HEK293T (cell line): ENCODE measurements at regions not wholly inside any gene's neighbourhood (a gene's known extent, or its start where the extent isn't known, plus 50 kb on each side); places are given as distances from the start of the nearest gene placed in this dataset.

Source experiments
- CTCF ChIA-PET: fragments of 350-600 bp; formaldehyde crosslinking; extraction: SDS; loops from one replicate; lab custom pipeline; 2021; ENCODE audit warnings: antibody characterized with exemption, inconsistent platforms; lab: Yijun Ruan, JAX
- POLR2A ChIA-PET: fragments of 350-600 bp; formaldehyde crosslinking; extraction: SDS; loops from one replicate; lab custom pipeline; 2020; ENCODE audit warnings: antibody characterized with exemption, inconsistent platforms; lab: Yijun Ruan, JAX
- DNase-seq: peaks from one replicate; pipeline ENCODE4 v3.0.0; 2012; ENCODE audit warnings: mixed read lengths; ENCODE audit errors: extremely low spot score
- ARNT ChIP-seq: fragments of 450-650 bp; IDR thresholded peaks from 2 replicates; pipeline ENCODE4 v1.6.1; 2017; ENCODE audit warnings: mild to moderate bottlenecking
- BHLHE40 ChIP-seq: fragments of 450-650 bp; IDR thresholded peaks from 2 replicates; pipeline ENCODE4 v1.6.1; 2016; ENCODE audit warnings: mild to moderate bottlenecking, moderate library complexity, borderline replicate concordance
- CTBP1 ChIP-seq: fragments of 450-650 bp; IDR thresholded peaks from 2 replicates; pipeline ENCODE4 v1.6.1; 2016; ENCODE audit warnings: borderline replicate concordance
- ELF4 ChIP-seq: fragments of 450-650 bp; IDR thresholded peaks from 2 replicates; pipeline ENCODE4 v1.6.1; 2017; ENCODE audit warnings: antibody characterized with exemption
- FOXA1 ChIP-seq: fragments of 450-650 bp; IDR thresholded peaks from 2 replicates; pipeline ENCODE4 v1.6.1; 2016; ENCODE audit warnings: mild to moderate bottlenecking
- FOXK2 ChIP-seq: fragments of 450-650 bp; IDR thresholded peaks from 2 replicates; pipeline ENCODE4 v1.6.1; 2016; ENCODE audit warnings: mild to moderate bottlenecking
- FOXM1 ChIP-seq: fragments of 450-650 bp; IDR thresholded peaks from 2 replicates; pipeline ENCODE4 v1.6.1; 2017; ENCODE audit warnings: mild to moderate bottlenecking, borderline replicate concordance
- HDGF ChIP-seq: fragments of 450-650 bp; IDR thresholded peaks from 2 replicates; pipeline ENCODE4 v1.6.1; 2017; ENCODE audit warnings: antibody characterized with exemption, borderline replicate concordance
- L3MBTL2 ChIP-seq: fragments of 450-650 bp; conservative IDR thresholded peaks from 2 replicates; pipeline ENCODE4 v1.6.1; 2016; ENCODE audit warnings: mild to moderate bottlenecking
- LEF1 ChIP-seq: fragments of 450-650 bp; IDR thresholded peaks from 2 replicates; pipeline ENCODE4 v1.6.1; 2017; ENCODE audit warnings: mild to moderate bottlenecking, borderline replicate concordance
- NFRKB ChIP-seq: fragments of 450-650 bp; IDR thresholded peaks from 2 replicates; pipeline ENCODE4 v1.6.1; 2016; ENCODE audit warnings: mild to moderate bottlenecking, moderate library complexity
- SP1 ChIP-seq: fragments of 450-650 bp; IDR thresholded peaks from 2 replicates; pipeline ENCODE4 v1.6.1; 2017
- SUZ12 ChIP-seq: fragments of 450-650 bp; IDR thresholded peaks from 2 replicates; pipeline ENCODE4 v1.6.1; 2016; ENCODE audit warnings: mild to moderate bottlenecking
- TARDBP ChIP-seq: fragments of 450-650 bp; IDR thresholded peaks from 2 replicates; pipeline ENCODE4 v1.6.1; 2016
- ZNF384 ChIP-seq: fragments of 450-650 bp; IDR thresholded peaks from 2 replicates; pipeline ENCODE4 v1.6.1; 2016
- TF ChIP-seq, protein P1 (sequence below): fragments of 450-650 bp; IDR thresholded peaks from 2 replicates; pipeline ENCODE4 v1.6.1; 2016

DNA sequence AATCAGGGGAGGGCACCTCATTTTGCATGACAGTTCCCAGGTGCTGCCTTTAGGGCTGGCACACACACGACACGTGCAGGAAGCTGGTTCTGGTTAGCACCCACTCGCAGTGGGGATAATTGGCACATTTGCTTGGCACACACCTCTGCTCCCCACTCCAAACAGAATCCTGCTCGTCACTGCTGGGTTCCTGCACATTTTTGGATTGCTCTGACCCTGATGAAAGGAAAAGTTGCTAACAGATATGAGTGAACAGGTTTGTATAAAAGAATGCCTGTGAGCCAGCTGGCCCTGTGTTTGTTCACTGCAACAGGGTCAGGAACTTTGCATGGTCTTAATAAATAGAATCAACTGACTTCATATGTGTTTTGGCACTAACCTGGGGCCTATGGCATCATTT is 1500.4 kb downstream of the EFNB2 start:
- ChIA-PET CTCF (no interaction called here), POLR2A (no interaction called here)
- TF ChIP-seq ZNF384 (no peak), ARNT (no peak), ELF4 (no peak), HDGF (no peak), SUZ12 (no peak), FOXK2 (no peak), L3MBTL2 (no peak), SP1 (no peak), BHLHE40 (no peak), TARDBP (no peak), NFRKB (no peak), FOXA1 (no peak), LEF1 (no peak), FOXM1 (no peak), CTBP1 (no peak)
- TF ChIP-seq, protein P1, sequence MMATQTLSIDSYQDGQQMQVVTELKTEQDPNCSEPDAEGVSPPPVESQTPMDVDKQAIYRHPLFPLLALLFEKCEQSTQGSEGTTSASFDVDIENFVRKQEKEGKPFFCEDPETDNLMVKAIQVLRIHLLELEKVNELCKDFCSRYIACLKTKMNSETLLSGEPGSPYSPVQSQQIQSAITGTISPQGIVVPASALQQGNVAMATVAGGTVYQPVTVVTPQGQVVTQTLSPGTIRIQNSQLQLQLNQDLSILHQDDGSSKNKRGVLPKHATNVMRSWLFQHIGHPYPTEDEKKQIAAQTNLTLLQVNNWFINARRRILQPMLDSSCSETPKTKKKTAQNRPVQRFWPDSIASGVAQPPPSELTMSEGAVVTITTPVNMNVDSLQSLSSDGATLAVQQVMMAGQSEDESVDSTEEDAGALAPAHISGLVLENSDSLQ: no peak
- DNase-seq: no peak

DNA sequence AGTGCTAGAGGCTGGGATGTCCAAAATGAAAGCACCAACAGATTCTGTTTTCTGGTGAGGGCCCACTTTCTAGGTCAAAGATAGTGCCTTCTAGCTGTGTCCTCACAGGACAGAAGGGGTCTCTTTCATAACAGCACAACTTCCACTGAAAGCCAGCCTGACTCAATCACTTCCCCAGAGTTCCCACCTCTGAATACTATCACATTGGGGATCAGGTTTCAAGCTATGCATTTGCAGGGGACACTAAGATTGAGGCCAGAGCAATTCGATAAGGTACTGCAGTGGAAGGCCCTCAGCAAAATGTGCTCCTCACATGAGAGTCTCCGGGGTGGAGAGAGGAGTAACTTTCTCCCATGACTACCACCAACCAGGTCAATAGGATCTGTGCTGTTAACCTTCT is 1501.5 kb downstream of the EFNB2 start:
- no peak for DNase-seq
- POLR2A ChIA-PET: no interaction called here
- CTCF ChIA-PET: no interaction called here
- TF ChIP-seq SUZ12 (no peak), ZNF384 (no peak), BHLHE40 (no peak), CTBP1 (no peak), TARDBP (no peak), LEF1 (no peak), ARNT (no peak), FOXA1 (no peak), ELF4 (no peak), HDGF (no peak), FOXK2 (no peak), L3MBTL2 (no peak), FOXM1 (no peak)

DNA sequence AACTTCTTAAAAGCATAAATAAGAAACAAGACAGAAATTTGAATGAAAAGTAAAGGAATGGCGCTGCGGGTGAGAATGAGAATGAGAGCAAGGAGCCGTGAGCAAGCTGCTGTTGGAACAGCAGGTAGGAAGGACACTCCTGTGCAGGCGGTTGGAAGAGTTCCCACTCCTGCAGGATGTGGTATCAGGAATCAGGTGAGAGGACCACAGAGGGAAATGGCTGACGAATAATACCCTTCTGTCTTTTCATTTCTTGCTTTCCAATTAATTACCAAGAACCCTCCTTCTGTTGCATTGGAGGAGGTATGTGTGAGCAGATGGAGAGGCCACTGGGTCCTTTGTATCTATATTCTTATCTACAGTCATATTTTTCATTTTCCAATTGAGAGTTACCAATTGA is 1504.2 kb downstream of the EFNB2 start:
- CTCF ChIA-PET: no interaction called here
- TF ChIP-seq FOXK2 (no peak), LEF1 (no peak), FOXA1 (no peak), SUZ12 (no peak), FOXM1 (no peak), SP1 (no peak), CTBP1 (no peak), HDGF (no peak)
- no peak for DNase-seq
- POLR2A ChIA-PET: no interaction called here

DNA sequence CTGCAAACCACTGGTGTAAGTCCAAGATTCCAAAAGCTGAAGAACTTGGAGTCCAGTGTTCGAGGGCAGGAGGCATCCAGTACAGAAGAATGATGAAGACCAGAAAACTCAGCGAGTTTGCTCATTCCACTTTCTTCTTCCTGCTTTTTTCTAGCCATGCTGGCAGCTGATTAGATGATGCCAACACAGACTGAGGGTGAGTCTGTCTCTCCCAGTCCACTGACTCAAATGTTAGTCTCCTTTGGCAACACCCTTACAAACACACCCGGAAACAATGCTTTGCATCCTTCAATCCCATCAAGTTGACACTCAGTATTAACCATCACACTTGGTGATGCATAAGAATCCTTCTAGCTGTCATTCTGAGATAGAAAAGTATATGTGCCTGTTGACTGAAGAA is 1504.6 kb downstream of the EFNB2 start:
- TF ChIP-seq BHLHE40: no peak
- no peak for TF ChIP-seq NFRKB
- TF ChIP-seq ZNF384: no peak
- no peak for TF ChIP-seq FOXK2
- TF ChIP-seq CTBP1: no peak
- no peak for TF ChIP-seq TARDBP
- no peak for TF ChIP-seq L3MBTL2
- no peak for TF ChIP-seq ELF4
- TF ChIP-seq HDGF: no peak
- TF ChIP-seq FOXM1: no peak
- TF ChIP-seq SUZ12: no peak
- TF ChIP-seq SP1: no peak
- TF ChIP-seq FOXA1: no peak
- TF ChIP-seq, protein P1: no peak
- TF ChIP-seq ARNT: no peak
- no peak for TF ChIP-seq LEF1
- ChIA-PET POLR2A (no interaction called here), CTCF (no interaction called here)
- DNase-seq: no peak

DNA sequence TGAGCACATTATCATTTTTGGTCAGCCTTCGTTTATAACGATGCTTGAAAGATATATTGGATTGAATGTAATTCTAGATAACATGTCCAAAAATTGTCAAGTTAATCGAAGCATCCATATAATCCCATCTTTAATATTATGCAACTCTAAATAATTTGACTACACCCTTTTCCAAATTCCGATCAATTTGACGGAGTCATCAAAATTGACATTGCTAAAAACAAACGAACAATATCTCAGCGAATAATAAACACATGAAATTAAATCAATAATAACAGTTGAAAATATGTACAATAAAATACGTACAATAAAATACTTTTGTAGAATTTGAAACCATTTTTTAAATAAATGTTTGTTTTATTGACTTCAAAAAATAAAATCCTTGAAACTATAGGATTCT is 1516.4 kb downstream of the EFNB2 start:
- CTCF ChIA-PET: no interaction called here
- TF ChIP-seq FOXM1 (no peak), SUZ12 (no peak), ARNT (no peak), ELF4 (no peak), TARDBP (no peak), HDGF (no peak), LEF1 (no peak), CTBP1 (no peak), ZNF384 (no peak), FOXA1 (no peak), NFRKB (no peak)
- TF ChIP-seq, protein P1: no peak
- DNase-seq: no peak
- POLR2A ChIA-PET: no interaction called here

DNA sequence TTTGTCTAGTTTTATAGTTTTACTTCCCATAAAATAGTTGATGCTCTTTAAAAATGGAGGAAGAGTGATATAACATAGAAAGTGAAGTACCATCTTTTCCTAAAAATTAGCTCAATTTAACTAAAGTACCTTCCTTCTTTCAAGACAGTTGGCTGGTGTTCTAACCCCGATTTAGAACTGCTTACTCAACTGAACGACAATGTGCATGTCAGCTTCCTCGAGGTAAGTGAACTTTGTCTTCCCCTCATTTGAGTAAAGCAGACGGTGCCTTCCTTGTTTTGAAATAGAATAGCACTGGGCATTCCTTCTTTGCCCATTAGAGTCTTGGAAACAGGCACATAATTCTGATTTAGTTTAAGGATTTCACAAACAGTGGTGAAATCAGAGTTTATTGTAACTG is 1519.2 kb downstream of the EFNB2 start:
- POLR2A ChIA-PET: no interaction called here
- TF ChIP-seq SUZ12: no peak
- TF ChIP-seq LEF1: no peak
- no peak for TF ChIP-seq NFRKB
- no peak for TF ChIP-seq SP1
- no peak for TF ChIP-seq ELF4
- no peak for TF ChIP-seq ARNT
- no peak for TF ChIP-seq L3MBTL2
- TF ChIP-seq ZNF384: no peak
- no peak for TF ChIP-seq FOXK2
- no peak for TF ChIP-seq CTBP1
- TF ChIP-seq, protein P1: no peak
- TF ChIP-seq FOXA1: no peak
- TF ChIP-seq TARDBP: no peak
- no peak for TF ChIP-seq HDGF
- no peak for TF ChIP-seq FOXM1
- no peak for DNase-seq
- CTCF ChIA-PET: no interaction called here
